ENCODE measurements at regions not wholly inside any gene's neighbourhood (a gene's known extent, or its start where the extent isn't known, plus 50 kb on each side); places are given as distances from the start of the nearest gene placed in this dataset.

- H3K36me3 Mint-ChIP-seq (ENCODE audit: insufficient read depth, unreplicated experiment), result no peaks in the 10 kb centered on the region
- no peak for TF ChIP-seq CTCF (IDR thresholded peaks at IDR 0.05; ENCODE audit: unreplicated experiment)
- DNase-seq (ENCODE audit: unreplicated experiment), result no peak
- POLR2A ChIA-PET, result interaction anchor here (0.6 kb wide), 1 partner anchor 83 kb away, joined by 3 read pairs; no protein-coding TSS in a partner anchor
- no peak overlapping the region for H3K27ac Mint-ChIP-seq (ENCODE audit: low read depth, unreplicated experiment)
- intact Hi-C loops (cut with micrococcal nuclease), result no loop called here
- no peak overlapping the region for H3K4me3 Mint-ChIP-seq (ENCODE audit: unreplicated experiment)
- CTCF ChIA-PET, result interaction anchor here (1.1 kb wide), 1 partner anchor 16 kb away, joined by 4 read pairs; no protein-coding TSS in a partner anchor
- H3K9me3 Mint-ChIP-seq (ENCODE audit: unreplicated experiment), result no peaks in the 10 kb centered on the region
- H3K4me1 Mint-ChIP-seq (ENCODE audit: insufficient read depth, unreplicated experiment), result no peaks in the 10 kb centered on the region
- peaks cover 13% of the 10 kb centered on the region for H3K27me3 Mint-ChIP-seq (ENCODE audit: insufficient read depth, unreplicated experiment)
- BruUV-seq (replicated peaks), result no TSS peak
These were observed 247.6 kb downstream of the ALDH8A1 start for GRCh38 chr6:134702279-134702678.

GRCh38 chr6:134701301-134701700 lies 248.6 kb downstream of the ALDH8A1 start:
- H3K9me3 Mint-ChIP-seq (ENCODE audit: unreplicated experiment), result no peaks in the 10 kb centered on the region
- H3K4me1 Mint-ChIP-seq (ENCODE audit: insufficient read depth, unreplicated experiment), result no peaks in the 10 kb centered on the region
- no peak overlapping the region for H3K27ac Mint-ChIP-seq (ENCODE audit: low read depth, unreplicated experiment)
- ChIA-PET POLR2A (interaction anchor here (0.6 kb wide), 1 partner anchor 1921 kb away, joined by 3 read pairs; no protein-coding TSS in a partner anchor), CTCF (no interaction called here)
- H3K4me3 Mint-ChIP-seq (ENCODE audit: unreplicated experiment), result no peak overlapping the region
- DNase-seq (ENCODE audit: unreplicated experiment), result no peak
- BruUV-seq (replicated peaks), result no TSS peak
- peaks cover 3% of the 10 kb centered on the region for H3K27me3 Mint-ChIP-seq (ENCODE audit: insufficient read depth, unreplicated experiment)
- no peaks in the 10 kb centered on the region for H3K36me3 Mint-ChIP-seq (ENCODE audit: insufficient read depth, unreplicated experiment)
- intact Hi-C loops (cut with micrococcal nuclease), result no loop called here
- no peak for TF ChIP-seq CTCF (IDR thresholded peaks at IDR 0.05; ENCODE audit: unreplicated experiment)

- Mint-ChIP-seq H3K9me3 (ENCODE audit: unreplicated experiment) (no peaks in the 10 kb centered on the region), H3K36me3 (ENCODE audit: insufficient read depth, unreplicated experiment) (no peaks in the 10 kb centered on the region), H3K27me3 (ENCODE audit: insufficient read depth, unreplicated experiment) (no peaks in the 10 kb centered on the region), H3K4me1 (ENCODE audit: insufficient read depth, unreplicated experiment) (no peaks in the 10 kb centered on the region), H3K4me3 (ENCODE audit: unreplicated experiment) (no peak overlapping the region), H3K27ac (ENCODE audit: low read depth, unreplicated experiment) (no peak overlapping the region)
- no peak for TF ChIP-seq CTCF (IDR thresholded peaks at IDR 0.05; ENCODE audit: unreplicated experiment)
- POLR2A ChIA-PET, result no interaction called here
- no TSS peak for BruUV-seq (replicated peaks)
- DNase-seq (ENCODE audit: unreplicated experiment), result no peak
- CTCF ChIA-PET, result interaction anchor here (0.6 to 0.8 kb wide), 2 partner anchors 125 to 524 kb away, joined by 3 to 5 read pairs; no protein-coding TSS in a partner anchor
- intact Hi-C loops (cut with micrococcal nuclease), result no loop called here
These were observed 251.7 kb downstream of the ALDH8A1 start for GRCh38 chr6:134698228-134698627.

GRCh38 chr6:134692008-134692407 lies 257.9 kb downstream of the ALDH8A1 start:
- TF ChIP-seq CTCF (IDR thresholded peaks at IDR 0.05; ENCODE audit: unreplicated experiment), result no peak
- Mint-ChIP-seq H3K9me3 (ENCODE audit: unreplicated experiment) (no peaks in the 10 kb centered on the region), H3K4me3 (ENCODE audit: unreplicated experiment) (no peak overlapping the region)

More at GRCh38 chr6:134692008-134692407, 257.9 kb downstream of the ALDH8A1 start:
- Mint-ChIP-seq H3K27ac (ENCODE audit: low read depth, unreplicated experiment) (no peak overlapping the region), H3K4me1 (ENCODE audit: insufficient read depth, unreplicated experiment) (no peaks in the 10 kb centered on the region), H3K36me3 (ENCODE audit: insufficient read depth, unreplicated experiment) (no peaks in the 10 kb centered on the region), H3K27me3 (ENCODE audit: insufficient read depth, unreplicated experiment) (no peaks in the 10 kb centered on the region)
- DNase-seq (ENCODE audit: unreplicated experiment), result no peak
- intact Hi-C loops (cut with micrococcal nuclease), result no loop called here
- POLR2A ChIA-PET, result no interaction called here
- BruUV-seq (replicated peaks), result no TSS peak
- CTCF ChIA-PET, result no interaction called here

Data from MCF 10A (cell line).